ENCODE measurements at regions not wholly inside any gene's neighbourhood (a gene's known extent, or its start where the extent isn't known, plus 50 kb on each side); places are given as distances from the start of the nearest gene placed in this dataset.

GRCh38 chr5:72558046-72558336, 50.8 kb upstream of the ZNF366 start:
- TF ChIP-seq CTCF (IDR thresholded peaks at IDR 0.05) (no peak), POLR2AphosphoS5 (IDR thresholded peaks at IDR 0.05) (no peak), POLR2A (IDR thresholded peaks at IDR 0.05) (no peak)

Data from breast epithelium (tissue), 3 donors.